Prostate gland (tissue), 2 donors: ENCODE measurements at regions not wholly inside any gene's neighbourhood (a gene's known extent, or its start where the extent isn't known, plus 50 kb on each side); places are given as distances from the start of the nearest gene placed in this dataset.

ENCODE experiments used
- POLR2A ChIP-seq: fragments of 450-650 bp; IDR thresholded peaks from one replicate; pipeline ENCODE4 v1.6.1; 2016; ENCODE audit warnings: antibody characterized with exemption, mild to moderate bottlenecking
- POLR2AphosphoS5 ChIP-seq: sonication (generic); formaldehyde crosslinking; IDR thresholded peaks from one replicate; pipeline ENCODE4 v1.6.1; 2017; ENCODE audit warnings: antibody characterized with exemption
- TF ChIP-seq, protein P1 (sequence below), 4 experiments: fragments of 200-600 bp in 2 of 4; fragments of 450-650 bp in 2 of 4; sonication (generic) in 2 of 4; IDR thresholded peaks; 1 replicate in 3 of 4; 2 replicates in 1 of 4; pipeline ENCODE4 v1.5.1; 2016 to 2019; ENCODE audit warnings: antibody characterized with exemption in 4 of 4, mild to moderate bottlenecking in 2 of 4, moderate library complexity in 2 of 4

DNA sequence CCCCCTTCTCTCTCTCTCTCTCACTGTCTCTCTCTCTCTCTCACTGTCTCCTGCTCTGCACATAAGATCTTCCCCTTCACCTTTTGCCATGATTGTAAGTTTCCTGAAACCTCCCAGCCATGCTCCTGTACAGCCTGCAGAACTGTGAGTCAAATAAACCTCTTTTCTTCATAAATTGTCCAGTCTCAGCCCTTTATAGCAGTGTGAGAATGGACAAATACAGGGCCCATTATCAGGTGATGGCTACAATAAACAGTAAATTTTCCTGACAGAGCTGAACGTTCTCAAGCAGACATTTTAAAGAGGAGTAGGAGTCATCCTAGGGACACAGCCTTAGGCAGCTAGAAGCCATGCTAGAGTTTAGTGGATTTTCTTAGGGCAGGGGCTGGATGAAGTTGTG lies 1679.7 kb upstream of the B3GALT2 start:
- TF ChIP-seq, protein P1, sequence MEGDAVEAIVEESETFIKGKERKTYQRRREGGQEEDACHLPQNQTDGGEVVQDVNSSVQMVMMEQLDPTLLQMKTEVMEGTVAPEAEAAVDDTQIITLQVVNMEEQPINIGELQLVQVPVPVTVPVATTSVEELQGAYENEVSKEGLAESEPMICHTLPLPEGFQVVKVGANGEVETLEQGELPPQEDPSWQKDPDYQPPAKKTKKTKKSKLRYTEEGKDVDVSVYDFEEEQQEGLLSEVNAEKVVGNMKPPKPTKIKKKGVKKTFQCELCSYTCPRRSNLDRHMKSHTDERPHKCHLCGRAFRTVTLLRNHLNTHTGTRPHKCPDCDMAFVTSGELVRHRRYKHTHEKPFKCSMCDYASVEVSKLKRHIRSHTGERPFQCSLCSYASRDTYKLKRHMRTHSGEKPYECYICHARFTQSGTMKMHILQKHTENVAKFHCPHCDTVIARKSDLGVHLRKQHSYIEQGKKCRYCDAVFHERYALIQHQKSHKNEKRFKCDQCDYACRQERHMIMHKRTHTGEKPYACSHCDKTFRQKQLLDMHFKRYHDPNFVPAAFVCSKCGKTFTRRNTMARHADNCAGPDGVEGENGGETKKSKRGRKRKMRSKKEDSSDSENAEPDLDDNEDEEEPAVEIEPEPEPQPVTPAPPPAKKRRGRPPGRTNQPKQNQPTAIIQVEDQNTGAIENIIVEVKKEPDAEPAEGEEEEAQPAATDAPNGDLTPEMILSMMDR (IDR thresholded peaks at IDR 0.05): no peak
- no peak for TF ChIP-seq POLR2A
- TF ChIP-seq POLR2AphosphoS5: no peak
